Endothelial cell (in vitro differentiated cells): ENCODE measurements at regions not wholly inside any gene's neighbourhood (a gene's known extent, or its start where the extent isn't known, plus 50 kb on each side); places are given as distances from the start of the nearest gene placed in this dataset.

Experiments used
- DNase-seq: peaks from one replicate; pipeline ENCODE4 v3.0.0; 2021; ENCODE audit warnings: low spot score
- H3K27ac Mint-ChIP-seq: one replicate; pipeline ENCODE4 v1.8.0; 2021; ENCODE audit warnings: mixed read lengths, inconsistent platforms; ENCODE audit not compliant: unreplicated experiment
- H3K27me3 Mint-ChIP-seq: one replicate; pipeline ENCODE4 v1.8.0; 2021; ENCODE audit warnings: mild to moderate bottlenecking, moderate library complexity, mixed read lengths, inconsistent platforms; ENCODE audit not compliant: unreplicated experiment
- H3K36me3 Mint-ChIP-seq: one replicate; pipeline ENCODE4 v1.8.0; 2021; ENCODE audit warnings: mild to moderate bottlenecking, low read depth, mixed read lengths, inconsistent platforms; ENCODE audit not compliant: unreplicated experiment
- H3K4me1 Mint-ChIP-seq: one replicate; pipeline ENCODE4 v1.8.0; 2021; ENCODE audit warnings: mild to moderate bottlenecking, mixed read lengths, inconsistent platforms; ENCODE audit not compliant: unreplicated experiment
- H3K4me3 Mint-ChIP-seq: one replicate; pipeline ENCODE4 v1.8.0; 2021; ENCODE audit warnings: mild to moderate bottlenecking, mixed read lengths, inconsistent platforms; ENCODE audit not compliant: unreplicated experiment
- H3K9me3 Mint-ChIP-seq: one replicate; pipeline ENCODE4 v1.8.0; 2021; ENCODE audit warnings: mixed read lengths, inconsistent platforms; ENCODE audit not compliant: unreplicated experiment
- TF ChIP-seq, protein P1 (sequence below): fragments of 200-600 bp; sonication (generic); IDR thresholded peaks from one replicate; pipeline ENCODE4 v1.5.0; 2021; ENCODE audit warnings: antibody characterized with exemption; ENCODE audit not compliant: unreplicated experiment

- Mint-ChIP-seq H3K27me3 (no peaks in the 10 kb centered on the region), H3K4me3 (no peak overlapping the region), H3K36me3 (no peaks in the 10 kb centered on the region), H3K27ac (no peak overlapping the region), H3K9me3 (no peaks in the 10 kb centered on the region), H3K4me1 (peaks cover 4% of the 10 kb centered on the region)
- TF ChIP-seq, protein P1, sequence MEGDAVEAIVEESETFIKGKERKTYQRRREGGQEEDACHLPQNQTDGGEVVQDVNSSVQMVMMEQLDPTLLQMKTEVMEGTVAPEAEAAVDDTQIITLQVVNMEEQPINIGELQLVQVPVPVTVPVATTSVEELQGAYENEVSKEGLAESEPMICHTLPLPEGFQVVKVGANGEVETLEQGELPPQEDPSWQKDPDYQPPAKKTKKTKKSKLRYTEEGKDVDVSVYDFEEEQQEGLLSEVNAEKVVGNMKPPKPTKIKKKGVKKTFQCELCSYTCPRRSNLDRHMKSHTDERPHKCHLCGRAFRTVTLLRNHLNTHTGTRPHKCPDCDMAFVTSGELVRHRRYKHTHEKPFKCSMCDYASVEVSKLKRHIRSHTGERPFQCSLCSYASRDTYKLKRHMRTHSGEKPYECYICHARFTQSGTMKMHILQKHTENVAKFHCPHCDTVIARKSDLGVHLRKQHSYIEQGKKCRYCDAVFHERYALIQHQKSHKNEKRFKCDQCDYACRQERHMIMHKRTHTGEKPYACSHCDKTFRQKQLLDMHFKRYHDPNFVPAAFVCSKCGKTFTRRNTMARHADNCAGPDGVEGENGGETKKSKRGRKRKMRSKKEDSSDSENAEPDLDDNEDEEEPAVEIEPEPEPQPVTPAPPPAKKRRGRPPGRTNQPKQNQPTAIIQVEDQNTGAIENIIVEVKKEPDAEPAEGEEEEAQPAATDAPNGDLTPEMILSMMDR = no peak
- DNase-seq = no peak
Measured at GRCh38 chr13:29903543-29903942, 53.1 kb upstream of the UBL3 start.

DNA sequence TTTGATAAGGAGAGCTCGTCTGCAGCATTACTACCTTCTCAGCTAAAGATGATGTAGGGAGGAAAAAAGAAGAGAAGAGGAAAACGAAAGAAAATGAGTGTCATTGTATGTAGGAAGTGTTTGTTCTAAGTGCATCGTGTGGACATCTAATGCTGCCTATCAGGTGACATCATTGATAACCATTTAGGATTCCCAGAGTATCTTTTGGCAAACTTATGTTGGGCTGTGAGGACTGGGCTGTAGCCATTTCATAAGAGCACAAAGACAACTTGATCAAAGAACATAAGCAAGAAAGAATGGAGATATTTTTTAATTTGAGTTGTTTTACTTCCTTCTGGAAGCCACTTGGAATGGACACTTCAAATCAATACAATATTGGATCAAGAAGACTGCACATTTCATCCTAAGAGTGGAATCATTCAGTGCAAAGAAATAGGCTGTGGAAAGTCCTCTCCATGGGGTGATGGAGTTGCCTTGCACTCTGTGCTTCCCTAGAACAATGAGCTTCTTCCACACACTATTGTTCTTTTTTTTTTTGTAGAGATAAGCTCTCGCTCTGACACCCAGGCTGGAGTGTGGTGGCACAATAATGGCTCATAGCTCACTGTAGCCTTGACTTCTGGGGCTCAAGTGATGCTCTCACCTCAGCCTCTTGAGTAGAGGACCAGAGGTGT, 52.4 kb upstream of the UBL3 start:
- H3K4me3 Mint-ChIP-seq = no peak overlapping the region
- peaks cover 4% of the 10 kb centered on the region for H3K4me1 Mint-ChIP-seq
- no peak overlapping the region for H3K27ac Mint-ChIP-seq
- no peaks in the 10 kb centered on the region for H3K27me3 Mint-ChIP-seq
- no peak for DNase-seq
- H3K9me3 Mint-ChIP-seq = no peaks in the 10 kb centered on the region
- no peaks in the 10 kb centered on the region for H3K36me3 Mint-ChIP-seq
- TF ChIP-seq, protein P1 = no peak

DNA sequence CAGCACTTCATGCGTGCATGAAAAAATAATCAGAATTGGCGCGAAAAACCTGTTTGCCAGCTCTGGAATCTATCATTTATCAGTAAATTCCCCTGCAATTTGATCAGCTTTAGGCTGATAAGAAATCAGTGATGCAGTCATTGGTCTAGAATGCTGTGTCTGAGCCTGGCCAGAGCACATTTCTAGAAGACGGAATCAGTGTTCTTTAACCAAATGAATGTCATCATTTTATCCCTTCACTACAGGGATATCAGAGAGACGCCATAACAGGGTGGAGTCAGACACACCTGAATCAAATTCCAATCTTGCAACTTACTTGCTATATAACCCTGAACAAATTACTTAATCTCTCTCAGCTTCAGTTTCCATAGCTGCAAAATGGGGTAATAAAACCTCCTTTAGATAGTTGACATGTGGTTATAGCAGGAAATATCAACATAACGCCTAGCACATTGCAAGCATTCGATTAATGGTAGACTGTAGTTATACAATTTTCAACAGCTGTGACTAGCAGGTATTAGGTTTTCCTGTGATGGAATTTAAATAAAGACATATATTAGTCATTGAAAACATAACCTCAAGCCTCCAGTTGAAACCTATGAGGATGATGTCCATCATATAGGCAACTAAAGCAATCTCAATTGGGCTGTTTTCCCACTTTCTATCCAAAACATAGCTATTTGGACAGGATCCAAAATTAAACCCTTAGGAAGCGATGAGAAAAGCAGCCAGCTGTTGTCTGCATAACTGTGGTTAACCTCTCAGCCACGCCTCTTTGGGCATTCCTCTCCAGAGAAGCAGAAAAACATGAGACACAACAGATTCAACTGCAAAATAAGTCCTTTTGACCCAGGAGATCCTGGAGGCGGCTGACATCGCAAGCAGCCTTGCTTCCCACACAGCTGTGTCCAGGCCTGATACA, 51.6 kb upstream of the UBL3 start:
- no peak for DNase-seq
- H3K36me3 Mint-ChIP-seq = no peaks in the 10 kb centered on the region
- no peaks in the 10 kb centered on the region for H3K27me3 Mint-ChIP-seq
- H3K9me3 Mint-ChIP-seq = no peaks in the 10 kb centered on the region
- H3K4me1 Mint-ChIP-seq = peaks cover 4% of the 10 kb centered on the region
- no peak overlapping the region for H3K27ac Mint-ChIP-seq
- TF ChIP-seq, protein P1 = no peak
- no peak overlapping the region for H3K4me3 Mint-ChIP-seq
